ENCODE measurements at regions not wholly inside any gene's neighbourhood (a gene's known extent, or its start where the extent isn't known, plus 50 kb on each side); places are given as distances from the start of the nearest gene placed in this dataset.
"Not testable (repeated sequence)": the region's sequence is repeated elsewhere in the genome, so short reads cannot be mapped to it uniquely, and the experiment has no call there.

DNA sequence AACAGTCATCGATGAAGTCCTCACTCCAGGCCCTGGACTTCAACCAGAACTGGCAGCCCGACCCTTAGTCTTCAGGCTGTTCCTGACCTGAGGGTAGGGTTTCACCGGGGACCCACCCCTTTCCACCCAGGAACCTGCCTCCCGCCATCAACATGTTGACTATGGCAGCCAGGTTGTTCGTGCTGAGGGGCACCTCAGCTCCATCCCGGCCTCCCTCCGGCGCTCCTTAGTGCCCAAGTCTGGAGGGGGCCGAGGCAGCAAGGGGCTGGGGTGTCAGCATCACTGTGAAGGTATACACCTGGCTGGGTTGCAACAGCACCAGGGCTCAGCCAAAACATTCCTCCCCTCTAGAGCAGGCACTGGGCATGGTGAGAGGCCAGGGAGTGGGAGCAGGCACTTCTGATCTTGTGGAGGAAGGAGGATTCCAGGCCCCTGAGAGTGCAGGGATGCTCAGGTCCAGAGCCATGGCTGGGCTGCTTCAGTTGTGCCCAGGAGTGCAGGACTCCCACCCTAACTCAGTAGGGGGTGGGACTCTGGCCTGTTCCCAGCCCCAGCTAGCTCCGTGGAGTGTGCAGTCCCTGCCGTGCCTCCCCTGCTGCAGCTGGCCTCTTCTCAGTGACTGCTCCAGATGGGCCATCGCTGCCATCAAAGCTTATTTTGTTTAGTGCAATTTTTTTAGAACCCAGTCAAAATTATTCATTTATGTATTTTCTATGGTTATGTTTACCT is 1445.9 kb downstream of the PCDH9 start:
- no peak for DNase-seq

DNA sequence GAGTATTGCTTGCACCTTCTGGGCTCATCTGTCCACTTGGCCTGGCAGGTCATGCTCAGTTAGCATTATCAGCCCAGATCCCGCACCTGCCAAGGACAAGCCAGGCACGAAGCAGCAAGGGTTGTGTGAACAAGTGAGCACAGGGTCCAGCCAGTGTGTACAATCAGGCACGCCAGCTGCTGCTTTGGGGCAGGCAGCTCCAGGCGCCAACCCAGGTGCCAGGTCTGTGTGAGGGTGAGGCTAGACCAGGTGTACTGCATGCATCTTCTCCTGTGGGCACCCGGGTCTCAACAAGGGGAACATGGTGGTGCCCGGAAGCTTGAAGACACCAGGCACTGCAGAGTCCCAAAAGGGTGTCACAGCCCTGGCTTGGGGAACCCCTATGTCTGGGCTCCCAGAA is 1446.8 kb downstream of the PCDH9 start:
- DNase-seq = no peak

DNA sequence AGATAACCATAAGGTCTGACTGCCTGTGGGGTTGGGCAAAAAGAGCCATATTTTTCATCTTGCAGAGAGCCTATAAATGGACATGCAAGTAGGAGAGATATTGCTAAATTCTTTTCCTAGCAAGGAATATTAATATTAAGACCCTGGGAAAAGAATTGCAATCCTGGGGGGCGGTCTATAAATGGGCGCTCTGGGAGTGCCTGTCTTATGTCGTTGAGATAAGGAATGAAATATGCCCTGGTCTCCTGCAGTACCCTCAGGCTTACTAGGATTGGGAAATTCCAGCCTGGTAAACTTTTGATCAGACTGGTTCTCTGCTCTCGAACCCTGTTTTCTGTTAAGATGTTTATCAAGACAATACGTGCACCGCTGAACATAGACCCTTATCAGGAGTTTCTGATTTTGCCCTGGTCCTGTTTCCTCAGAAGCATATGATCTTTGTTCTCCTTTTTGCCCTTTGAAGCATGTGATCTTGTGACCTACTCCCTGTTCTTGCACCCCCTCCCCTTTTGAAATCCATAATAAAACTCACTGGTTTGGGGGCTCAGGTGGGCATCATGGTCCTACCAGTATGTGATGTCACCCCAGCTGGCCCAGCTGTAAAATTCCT is 1458.3 kb downstream of the PCDH9 start:
- DNase-seq = not testable (repeated sequence)

DNA sequence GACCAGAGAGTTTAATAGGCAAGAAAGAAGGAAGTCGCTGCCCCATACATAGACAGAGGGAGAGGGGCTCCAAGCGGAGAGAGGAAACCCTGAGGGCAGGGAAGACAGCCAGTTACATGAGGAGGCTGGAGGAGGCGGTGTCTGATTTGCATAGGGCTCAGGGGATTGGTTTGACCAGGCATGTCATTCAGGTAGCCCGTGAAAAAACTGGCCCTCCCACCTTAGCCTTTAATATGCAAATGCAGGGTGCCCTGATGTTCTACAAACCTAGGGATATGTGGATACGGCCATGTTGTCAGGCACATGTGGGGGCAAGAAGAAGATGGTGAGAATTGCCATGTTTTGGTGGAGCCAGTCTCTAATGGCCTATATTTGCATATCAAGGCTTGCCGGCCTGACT is 1461.6 kb downstream of the PCDH9 start:
- DNase-seq = no peak

DNA sequence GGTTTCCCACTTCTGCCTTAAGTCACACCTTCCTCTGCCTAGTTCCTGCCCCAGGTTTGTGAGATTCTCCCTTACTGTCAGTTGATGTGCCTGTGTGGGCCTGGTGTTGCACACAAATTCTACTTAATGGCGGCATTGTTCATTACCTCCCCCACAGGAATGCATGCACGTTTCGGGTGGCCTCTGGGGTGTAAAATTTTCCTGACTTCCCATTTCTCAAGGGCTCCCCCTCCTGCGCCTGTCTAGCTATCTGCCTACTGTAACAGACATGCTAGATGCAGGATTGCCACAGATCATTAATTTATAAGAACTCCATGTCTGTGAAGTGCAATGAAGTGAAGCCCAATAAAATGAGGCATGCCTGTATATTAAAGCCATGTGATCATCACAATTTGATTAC is 1466.3 kb downstream of the PCDH9 start:
- DNase-seq = no peak

DNA sequence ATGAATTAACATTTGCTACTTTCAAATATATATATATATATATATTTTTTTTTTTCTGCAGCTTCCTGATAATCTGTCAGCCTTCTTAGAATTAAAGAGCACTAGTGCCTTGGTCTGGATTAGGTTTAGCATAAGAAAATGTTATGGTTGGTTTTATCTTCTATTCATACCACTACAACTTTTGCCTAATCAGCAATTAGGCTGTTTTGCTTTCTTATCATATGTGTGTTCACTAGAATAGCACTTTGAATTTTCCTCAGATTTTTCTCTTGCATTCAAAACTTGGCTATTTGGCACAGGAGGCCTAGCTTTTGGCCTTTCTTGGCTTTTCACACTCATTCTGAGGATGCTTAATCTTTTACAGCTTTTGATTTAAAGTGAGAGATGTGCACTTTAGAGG is 1468.1 kb downstream of the PCDH9 start:
- no peak for DNase-seq

DNA sequence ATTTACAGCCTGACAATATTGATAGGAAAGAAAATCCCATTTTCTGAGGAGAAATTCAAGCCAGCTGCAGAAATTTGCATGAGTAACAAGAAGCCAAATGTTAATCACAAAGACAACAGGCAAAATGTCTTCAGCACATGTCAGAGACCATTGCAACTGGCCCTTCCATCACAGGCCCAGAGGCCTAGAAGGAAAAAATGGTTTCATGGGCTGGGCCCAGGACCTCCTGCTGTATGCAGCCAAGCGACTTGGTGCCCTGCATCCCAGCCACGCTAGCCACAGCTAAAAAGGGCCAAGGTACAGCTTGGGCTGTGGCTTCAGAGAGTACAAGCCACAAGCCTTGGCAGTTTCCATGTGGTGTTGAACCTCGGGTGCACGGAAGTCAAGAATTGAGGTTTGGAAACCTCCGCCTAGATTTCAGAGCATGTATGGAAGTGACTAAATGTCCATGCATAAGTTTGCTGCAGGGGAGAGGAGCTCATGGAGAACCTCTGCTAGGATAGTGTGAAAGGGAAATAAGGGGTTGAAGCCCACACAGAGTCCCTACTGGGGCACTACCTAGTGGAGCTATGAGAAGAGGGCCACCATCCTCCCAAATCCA is 1474.0 kb downstream of the PCDH9 start:
- no peak for DNase-seq

DNA sequence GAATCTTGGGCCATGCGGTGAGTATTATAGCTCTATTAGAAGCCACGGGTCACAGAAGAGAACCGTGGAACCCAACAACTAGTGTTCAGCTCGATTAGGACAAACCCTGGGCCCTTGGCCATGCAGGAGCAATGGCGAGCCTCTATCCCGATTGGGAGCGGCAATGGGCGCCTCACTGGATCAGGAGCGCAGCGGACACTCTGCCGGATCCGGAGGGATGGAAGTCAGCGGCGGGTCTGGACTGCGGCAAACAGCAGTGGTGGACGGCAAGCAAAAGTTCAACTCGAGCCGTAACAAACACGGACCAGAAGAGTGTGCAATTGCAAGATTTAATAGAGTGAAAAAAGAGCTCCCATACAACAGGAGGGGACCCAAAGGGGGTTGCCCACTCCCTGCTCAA is 1481.9 kb downstream of the PCDH9 start:
- no peak for DNase-seq

DNA sequence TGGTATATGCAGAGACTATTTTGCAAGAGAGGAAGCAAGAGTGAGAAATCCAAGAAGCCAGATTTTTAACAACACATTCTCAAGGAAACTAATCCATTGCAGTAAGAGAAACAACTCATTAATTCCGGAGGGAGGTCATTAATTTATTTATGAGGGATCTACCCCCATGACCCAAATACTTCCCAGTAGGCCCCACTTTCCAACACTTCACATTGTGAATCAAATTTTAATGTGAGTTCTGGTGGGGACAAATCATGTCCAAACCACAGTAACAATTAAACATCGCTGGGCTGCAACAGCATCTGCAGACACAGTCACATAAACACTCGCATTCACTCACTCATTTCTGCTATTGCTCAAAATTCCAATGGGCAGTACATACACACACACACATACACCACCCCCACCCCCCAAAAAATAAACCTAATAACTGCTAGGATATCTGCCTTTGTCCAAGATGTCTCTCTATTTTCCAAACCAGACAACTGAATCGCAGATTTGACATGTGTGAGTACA is 1483.7 kb downstream of the PCDH9 start:
- DNase-seq = no peak

DNA sequence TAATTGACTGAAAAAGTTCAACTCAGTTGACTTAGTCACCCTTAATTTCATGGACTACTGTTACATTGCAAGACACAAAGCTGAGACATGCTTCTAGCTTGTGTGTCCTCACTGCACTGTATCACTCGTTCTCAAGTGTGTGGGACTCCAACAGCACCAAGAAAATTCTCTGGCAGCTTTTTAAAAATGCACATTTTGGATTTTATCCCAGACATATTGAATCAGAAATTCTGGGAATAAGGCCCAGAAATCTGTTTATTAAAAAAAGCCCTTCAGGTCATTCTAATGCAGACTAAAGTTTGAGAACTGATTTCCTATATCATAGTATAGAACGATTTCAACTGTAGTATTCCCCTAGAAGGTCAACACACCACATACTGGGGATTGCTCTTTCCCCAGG is 1485.3 kb downstream of the PCDH9 start:
- no peak for DNase-seq

DNA sequence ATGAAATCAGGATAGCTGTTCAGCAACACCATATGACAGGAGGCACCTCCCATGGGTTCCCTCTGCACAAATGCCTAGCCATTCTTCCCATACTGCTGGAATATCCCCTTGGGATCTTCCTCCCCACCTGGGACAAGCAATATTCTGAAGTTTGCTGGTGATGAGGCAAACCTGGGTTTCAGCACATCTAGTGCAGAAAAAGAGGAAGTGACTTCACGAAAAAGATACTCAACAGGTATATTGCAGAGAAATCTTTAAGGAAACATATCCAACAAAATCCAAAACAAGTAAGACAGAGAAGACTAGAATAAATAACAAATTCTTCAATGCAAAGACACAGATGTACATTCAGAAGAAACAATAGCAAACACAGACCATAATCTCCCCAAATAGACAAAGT is 1497.0 kb downstream of the PCDH9 start:
- no peak for DNase-seq

DNA sequence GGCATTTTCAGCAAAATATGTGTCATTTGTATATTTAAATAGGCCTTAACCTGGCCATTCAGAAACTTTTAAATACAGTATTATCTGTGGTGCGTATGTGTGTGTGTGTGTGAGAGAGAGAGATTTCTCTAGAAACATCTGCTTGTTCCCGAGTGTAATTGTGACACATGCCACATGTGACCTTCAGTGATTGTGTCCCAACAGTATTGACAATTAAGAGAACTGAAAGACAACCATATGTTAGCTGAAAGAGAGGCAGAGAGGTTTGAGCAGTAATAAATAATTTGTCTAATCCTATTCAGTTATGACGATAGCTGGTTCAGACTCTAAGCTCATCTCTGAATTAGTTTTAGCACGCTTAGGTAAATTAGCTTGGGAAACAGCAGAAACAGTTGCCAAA is 1503.1 kb downstream of the PCDH9 start:
- DNase-seq = no peak

DNA sequence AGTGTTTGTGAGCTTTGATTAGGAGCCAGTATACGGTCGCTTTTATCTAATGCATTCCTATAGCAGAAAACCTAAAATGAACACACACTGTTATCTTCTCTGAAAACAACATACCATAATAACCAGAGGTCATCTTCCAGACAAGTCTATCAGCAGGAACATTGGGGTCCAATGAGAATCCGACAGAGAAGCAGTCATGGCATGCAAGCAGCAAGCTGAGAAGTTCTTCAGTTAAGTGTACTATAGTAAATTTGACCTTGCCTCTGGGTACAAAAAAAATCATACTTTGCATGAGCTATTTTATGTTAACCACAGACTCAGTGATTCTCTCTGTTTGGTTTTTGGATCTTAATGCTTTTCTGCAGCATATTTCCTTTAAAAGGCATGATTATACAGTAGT is 1505.1 kb downstream of the PCDH9 start:
- DNase-seq = no peak

DNA sequence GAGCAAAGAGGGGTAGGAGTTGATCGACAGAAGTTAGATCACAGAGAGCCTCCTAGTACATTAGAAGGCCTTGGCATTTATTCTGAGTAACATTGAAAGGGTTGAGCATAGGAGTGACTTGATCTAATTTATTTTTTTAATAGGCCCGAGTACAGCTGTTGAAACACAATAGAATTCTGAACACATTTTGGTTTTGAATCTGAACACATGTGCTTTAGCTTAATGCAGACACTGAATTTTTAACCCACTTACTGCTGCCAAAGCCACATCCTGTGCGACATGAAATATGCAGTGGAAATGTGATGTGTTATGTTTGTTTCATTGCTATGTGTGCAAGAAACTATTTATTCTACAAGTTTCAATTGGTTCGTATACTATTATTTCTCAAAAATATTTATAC is 1505.9 kb downstream of the PCDH9 start:
- no peak for DNase-seq

DNA sequence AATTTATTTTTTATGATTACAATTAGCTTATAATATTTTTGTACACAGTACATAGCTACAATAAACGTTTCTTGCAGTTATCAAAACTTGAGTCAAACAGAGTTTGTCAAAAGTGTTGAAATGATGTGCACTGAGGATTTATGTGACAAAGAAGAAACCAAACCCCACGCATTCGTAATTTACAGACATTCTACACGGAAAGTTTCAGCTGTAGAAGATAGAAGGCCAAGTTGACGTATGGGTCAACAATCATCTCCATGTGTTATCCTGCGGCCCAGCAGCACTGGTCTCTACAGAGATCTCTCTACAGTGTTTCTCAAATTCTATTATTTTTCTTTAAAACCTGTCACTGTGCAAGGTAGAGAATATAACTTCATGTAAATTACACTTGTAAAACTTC is 1507.6 kb downstream of the PCDH9 start:
- no peak for DNase-seq

DNA sequence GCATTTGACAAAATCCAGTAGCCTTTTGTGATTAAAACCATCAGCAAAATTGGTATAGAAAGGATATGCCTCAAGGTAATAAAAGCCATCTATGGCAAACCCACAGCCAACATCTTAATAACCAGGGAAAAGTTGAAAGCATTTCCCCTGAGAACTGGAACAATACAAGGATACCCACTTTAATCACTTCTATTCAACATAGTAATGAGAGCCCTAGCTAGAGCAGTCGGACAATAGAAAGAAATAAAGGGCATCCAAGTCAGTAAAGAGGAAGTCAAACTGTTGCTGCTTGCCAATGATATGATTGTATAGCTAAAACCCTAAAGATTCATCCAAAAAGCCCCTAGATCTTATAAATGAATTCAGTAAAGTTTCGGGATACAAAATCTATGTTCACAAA is 1510.3 kb downstream of the PCDH9 start:
- DNase-seq = no peak

DNA sequence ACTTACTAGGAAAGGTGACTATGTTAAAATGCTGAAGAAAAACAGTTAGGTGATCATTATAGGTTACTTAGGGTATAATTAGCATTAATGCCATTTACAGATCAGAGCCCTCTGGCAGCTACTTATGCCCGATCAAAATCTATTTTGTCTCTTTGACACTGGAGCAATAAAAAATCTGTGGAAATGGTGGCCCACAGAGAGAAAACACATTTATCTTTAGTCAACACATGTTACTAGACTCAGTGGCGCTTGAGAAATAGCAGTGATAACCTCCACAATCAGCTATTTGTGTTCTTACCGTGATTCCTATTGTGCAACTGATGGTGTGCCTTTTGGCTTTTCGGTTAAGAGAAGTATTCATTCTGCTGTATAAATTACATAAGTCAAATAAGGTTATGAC is 1519.6 kb downstream of the PCDH9 start:
- DNase-seq = no peak

DNA sequence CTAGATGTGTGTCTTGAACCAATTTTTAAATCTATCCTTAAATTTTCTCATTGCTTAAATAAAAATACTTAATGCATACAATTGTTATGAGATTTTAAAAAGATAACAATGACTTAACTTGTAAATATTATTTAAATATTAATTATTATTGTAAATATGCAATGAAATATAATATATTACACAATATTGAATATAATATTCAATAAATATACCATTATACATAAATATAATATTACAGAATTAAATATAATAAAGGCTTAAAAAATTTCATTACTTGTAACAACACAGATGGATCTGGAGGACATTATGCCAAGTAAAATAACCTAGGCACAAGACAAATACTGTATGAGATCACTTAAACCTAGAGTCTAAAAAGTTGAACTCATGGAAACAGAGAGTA is 1532.3 kb downstream of the PCDH9 start:
- no peak for DNase-seq

DNA sequence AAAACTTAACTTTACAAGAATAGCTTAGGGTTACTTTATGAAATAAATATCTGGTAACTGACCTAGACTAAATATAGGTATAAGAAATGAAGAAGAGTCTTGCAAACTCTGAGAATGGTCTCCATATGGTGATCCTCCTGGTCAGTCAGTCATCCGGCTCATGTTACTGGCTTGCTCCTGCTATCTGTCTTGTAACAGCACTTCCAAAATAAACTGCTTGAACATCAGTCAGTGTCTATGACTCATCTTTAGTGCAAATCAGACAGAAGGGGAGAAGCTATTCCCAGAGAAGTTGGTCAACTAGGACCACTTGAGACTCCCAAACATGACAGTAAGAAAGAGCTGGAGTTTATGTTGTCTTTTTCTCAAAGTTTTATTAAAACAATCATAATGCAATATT is 1550.9 kb downstream of the PCDH9 start:
- no peak for DNase-seq

DNA sequence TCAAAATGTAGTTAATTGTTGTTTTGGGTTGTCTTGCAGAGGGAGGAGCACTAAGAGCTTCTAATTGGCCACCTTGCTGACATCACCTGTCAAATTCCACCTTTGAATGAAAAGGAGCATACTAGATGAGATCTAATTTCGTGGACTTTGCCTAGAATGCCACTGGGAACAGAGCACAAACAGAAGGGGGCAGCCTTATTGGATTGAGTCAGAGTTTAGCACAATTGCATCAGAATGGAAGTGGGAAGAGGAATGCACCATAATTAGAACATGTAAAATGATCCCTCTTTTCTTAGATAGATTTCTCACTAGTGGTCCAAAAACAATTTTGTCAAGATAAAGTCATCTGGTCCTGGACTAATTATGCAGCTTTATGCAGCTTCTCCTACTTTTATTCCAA is 1552.2 kb downstream of the PCDH9 start:
- no peak for DNase-seq

DNA sequence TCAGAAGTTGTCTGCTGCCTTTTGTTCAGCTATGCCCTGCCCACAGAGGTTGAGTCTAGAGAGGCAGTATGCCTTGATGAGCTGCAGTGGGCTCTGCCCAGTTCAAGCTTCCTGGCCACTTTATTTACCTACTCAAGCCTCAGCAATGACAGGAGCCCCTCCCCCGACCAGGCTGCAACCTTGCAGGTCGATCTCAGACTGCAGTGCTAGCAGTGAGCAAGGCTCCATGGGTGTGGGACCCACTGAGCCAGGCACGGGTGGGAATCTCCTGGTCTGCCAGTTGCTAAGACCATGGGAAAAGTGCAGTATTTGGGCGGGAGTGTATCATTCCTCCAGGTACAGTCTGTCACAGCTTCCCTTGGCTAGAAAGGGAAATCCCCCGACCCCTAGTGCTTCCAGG is 1554.8 kb downstream of the PCDH9 start:
- not testable (repeated sequence) for DNase-seq

DNA sequence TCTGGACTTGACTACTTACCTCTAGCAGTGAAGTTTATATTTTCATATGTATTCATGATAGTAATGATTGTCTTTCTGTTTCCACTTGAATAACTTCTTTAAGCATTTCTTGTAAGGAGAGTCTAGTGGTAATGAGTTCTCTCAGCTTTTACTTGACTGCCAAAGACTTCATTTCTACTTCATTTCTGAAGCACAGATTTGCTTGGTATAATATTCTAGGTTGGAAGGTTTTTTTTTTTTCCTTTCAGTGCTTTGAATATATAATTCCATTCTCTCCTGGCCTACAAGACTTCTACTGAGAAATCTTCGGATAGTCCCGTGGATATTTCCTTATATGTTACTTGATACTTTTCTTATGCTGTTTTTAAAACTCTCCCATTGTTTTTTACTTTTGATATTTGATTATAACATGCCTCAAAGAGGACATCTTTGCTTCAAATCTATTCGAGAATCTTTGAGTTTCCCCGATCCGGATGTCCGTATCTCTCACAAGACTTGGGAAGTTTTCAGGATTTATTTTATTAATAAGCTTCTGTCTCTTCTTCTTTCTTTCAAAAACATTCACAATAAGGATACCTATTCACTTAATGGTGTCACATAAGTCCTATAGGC is 1560.0 kb downstream of the PCDH9 start:
- no peak for DNase-seq

DNA sequence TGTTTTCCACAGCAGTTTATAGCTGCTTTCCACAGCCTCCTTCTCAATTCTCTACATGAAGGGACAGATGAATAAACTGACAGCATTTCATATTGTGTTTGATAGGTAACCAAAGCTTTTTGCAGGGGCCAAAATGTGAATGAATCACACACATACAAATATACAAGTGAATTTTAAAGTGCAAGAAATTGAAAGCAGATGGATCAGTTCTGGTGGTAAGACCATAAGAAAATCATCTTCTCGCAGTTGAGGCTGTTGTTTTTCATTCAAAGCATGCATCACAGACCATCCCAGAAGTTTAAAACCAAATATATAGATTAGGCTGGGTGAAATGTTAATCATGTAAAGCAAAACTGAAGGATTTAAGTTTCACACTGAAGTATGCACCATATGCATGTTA is 1569.4 kb downstream of the PCDH9 start:
- no peak for DNase-seq

DNA sequence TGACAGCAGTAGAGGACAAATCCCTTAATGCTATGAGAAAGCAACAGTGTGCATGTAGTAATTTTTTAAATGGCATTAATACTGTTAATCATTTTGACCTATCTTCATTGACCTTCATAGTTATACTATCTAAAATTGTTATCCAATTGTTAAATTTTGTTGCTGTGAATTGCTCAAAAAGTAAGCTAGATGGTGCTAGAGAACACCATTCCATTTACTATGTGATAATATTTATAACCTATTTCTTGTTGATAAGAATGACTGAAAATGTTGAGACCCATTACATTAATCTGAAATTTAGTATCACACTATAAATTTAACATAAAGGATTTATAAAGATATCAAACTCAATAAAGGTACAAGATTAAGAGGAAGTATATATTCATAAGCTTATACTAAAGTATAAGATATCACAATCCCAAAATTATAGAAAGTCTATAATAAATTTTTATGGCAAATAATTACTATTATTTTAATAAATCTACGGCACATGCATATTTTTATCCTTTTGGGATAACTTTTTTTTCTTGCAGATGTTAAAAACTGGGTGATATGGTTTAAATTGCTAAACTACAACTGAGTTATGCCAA is 1573.3 kb downstream of the PCDH9 start:
- no peak for DNase-seq

Data from activated T-cell treated with anti-CD3 and anti-CD28 coated beads, Interleukin-2, amount 50 U/mL, for 48 hours (primary cell).